AG09319 (cell line): ENCODE measurements at regions not wholly inside any gene's neighbourhood (a gene's known extent, or its start where the extent isn't known, plus 50 kb on each side); places are given as distances from the start of the nearest gene placed in this dataset.

Experiments used
- DNase-seq: peaks from one replicate; pipeline ENCODE4 v3.0.0-alpha.2; 2010; ENCODE audit warnings: low read depth; ENCODE audit errors: extremely low read depth
- CTCF ChIP-seq: IDR thresholded peaks from 2 replicates; pipeline ENCODE4 v1.5.1; 2011; ENCODE audit warnings: low read depth, mild to moderate bottlenecking, inconsistent platforms, low read length, moderate library complexity

DNA sequence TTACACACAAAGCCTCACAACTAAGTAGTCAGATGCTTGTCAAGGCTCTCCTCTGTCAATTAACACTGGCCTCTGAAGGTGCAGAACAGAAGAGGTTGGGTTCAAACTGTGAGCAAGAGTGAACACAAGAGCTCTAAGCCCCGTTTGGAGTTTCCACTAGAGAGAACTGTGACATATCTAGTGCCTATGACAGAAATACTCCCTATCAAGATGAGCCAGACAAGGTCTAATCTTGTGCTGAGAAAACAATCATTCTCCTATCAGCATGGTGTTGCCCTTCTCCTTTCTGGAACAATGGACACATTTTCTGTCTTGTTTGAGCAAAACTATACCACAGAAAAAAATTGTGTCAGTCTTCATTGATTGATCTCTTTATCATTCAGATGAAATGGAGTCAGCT lies 62.4 kb upstream of the CCDC71L start:
- TF ChIP-seq CTCF, result no peak
- no peak for DNase-seq

- DNase-seq, result no peak
- TF ChIP-seq CTCF, result no peak
These were observed 68.9 kb upstream of the CCDC71L start for GRCh38 chr7:106729720-106730385.

GRCh38 chr7:106731187-106731586 lies 70.2 kb upstream of the CCDC71L start:
- no peak for DNase-seq
- no peak for TF ChIP-seq CTCF

DNA sequence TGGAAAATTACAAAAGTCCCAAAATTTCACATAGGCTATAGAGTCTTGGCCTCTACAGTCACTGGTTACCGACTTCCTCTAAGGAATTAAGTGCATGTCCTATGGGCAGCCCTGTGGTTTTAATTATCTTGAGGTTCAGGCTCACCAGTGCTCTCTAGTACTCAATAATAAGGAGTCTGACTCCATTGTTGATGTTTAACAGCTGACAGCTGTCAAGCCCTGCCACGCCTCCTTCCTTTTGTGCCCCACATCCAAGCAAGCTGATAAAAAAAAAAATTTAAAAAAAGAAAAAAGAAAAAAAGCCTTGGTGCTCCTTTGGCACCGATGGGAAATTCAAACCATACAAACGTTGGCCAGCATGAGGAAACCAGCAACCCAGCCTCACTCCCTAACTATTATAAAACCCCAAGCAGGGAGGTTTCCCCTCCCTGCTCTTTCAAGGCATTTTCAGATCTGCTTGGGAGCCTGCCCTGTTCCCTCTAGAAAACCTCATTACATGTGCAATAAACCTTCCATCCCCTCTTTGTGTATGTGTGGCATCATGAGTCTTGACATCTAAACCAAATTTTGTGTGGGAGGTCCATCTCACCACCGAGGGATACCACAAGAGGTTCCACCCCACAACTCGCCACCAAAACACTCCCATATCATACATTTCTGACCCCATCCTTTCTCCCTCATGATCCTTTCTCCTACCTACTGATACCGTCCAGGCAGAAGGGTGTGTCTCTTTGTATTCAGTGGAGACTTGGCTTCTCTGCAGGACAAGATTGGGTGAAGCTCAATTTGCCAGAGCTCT lies 70.9 kb upstream of the CCDC71L start:
- DNase-seq, result no peak
- no peak for TF ChIP-seq CTCF

DNA sequence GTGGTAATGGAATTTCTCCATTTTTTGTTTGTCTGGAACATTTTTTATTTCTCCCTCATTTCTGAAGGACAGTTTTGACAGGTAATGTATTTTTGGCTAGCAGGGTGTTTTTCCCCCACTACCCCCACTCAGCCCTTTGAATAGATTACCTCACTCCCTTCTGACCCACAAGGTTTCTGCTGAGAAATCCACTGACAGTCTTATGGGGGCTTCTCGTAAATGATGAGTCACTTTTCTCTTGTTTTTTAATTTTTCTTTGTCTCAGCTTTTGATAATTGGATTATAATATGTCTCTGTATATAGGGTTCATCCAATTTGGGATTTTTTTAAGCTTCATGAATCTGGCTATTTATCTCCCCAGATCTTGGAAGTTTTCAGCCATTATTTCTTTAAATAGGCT lies 74.7 kb upstream of the CCDC71L start:
- TF ChIP-seq CTCF, result no peak
- DNase-seq, result no peak

- no peak for DNase-seq
- TF ChIP-seq CTCF, result no peak
These were observed 75.2 kb upstream of the CCDC71L start for GRCh38 chr7:106736123-106736507.

- DNase-seq, result peak; percentile 61
- TF ChIP-seq CTCF, result peak; percentile 82
These were observed 75.7 kb upstream of the CCDC71L start for GRCh38 chr7:106736508-106737201.
